C4-2B (cell line): ENCODE measurements at regions not wholly inside any gene's neighbourhood (a gene's known extent, or its start where the extent isn't known, plus 50 kb on each side); places are given as distances from the start of the nearest gene placed in this dataset.

Experiments used
- CTCF ChIP-seq: fragments of 450-650 bp; conservative IDR thresholded peaks from 2 replicates; pipeline ENCODE4 v1.5.1; 2017; ENCODE audit warnings: mild to moderate bottlenecking
- ZFX ChIP-seq: fragments of 450-650 bp; IDR thresholded peaks from 2 replicates; pipeline ENCODE4 v1.6.1; 2017

DNA sequence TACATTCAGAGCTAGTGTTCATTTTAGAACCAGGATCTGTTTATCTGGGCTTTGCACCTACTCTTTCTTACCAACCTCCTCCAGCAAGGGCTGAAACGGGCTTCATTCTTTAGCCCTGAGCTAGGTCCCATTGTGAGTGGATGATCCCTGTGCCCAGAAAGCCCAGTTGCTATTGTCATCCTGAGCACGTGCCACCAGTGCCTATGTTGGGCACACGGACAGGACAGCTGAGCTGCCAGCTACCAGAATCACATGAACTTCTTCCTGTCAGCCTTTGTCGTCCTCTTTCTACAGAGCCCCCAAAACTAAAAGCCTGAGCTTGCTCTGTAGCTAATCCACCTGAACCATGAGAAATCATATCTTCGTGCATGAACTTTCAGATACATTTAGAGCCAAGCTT is 74.4 kb upstream of the NTM start:
- no peak for TF ChIP-seq CTCF
- no peak for TF ChIP-seq ZFX
